GM19239 (cell line): ENCODE measurements at regions not wholly inside any gene's neighbourhood (a gene's known extent, or its start where the extent isn't known, plus 50 kb on each side); places are given as distances from the start of the nearest gene placed in this dataset.

ENCODE experiments used
- DNase-seq: peaks from one replicate; pipeline ENCODE4 v3.0.0; 2011; ENCODE audit warnings: low spot score; ENCODE audit not compliant: insufficient read length
- FAIRE-seq: peaks from 2 replicates; lab custom pipeline; 2011; peaks lifted over from hg19 to GRCh38; lab: Jason Lieb, UNC

DNA sequence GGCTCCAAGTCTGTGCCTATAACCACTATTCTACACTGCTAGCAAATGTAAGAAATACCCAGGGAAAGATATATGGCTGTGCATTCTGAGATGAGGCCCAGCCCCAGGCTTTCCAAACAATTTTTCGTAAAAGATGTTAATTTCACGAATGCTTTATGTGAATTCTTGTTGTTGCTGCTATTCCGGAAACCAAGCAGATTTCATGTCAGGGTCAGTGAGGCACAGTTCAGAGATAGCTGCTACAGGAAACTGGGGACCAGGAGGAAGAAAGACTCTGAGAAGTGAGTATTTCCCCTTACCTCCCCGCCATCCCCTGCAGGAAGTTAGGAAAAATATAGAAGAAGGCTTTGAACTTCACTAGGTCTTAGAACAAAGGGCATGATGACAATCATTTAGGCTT is 84.7 kb upstream of the TP53I11 start:
- DNase-seq: no peak
- no peak for FAIRE-seq

DNA sequence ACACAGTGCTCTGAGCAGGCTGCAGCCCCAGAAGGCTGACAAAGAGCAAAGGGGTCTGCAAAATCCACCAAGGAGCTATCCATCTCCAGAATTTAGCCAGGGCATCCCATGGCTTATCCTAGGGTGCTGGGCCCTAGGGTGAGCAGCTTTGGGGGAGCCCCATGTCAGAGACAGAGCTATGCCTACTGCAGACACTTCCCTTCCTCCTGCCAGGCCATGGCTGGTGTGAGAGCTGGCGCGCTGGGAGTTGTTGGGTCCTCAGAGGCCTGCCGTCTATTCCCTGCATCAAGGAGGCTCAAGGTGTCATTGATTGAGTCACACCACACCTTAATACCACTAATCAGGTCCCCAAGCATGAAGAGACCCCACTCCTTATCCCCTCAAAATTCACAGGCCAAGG is 85.3 kb upstream of the TP53I11 start:
- no peak for FAIRE-seq
- no peak for DNase-seq

DNA sequence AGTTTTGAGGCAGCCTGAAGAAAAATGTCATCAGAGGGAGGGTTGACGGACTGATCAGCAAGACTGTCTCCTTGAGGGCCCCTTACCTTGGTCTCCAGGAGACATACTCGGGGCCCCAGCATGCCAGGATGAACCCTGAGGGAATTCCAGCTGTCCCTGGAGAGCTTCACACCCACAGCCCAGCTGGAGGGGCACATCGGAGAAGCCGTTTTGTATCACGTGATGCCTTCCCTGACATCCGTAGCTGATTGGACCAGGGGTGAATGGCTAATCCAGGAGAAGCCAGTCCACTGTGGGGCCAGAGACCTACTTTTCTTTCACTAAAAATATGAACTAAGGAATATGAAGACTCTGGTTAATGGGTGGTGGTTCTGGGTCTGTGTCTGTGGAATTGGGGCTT is 86.0 kb upstream of the TP53I11 start:
- no peak for FAIRE-seq
- DNase-seq: no peak

- no peak for DNase-seq
- no peak for FAIRE-seq
Observed at GRCh38 chr11:45037434-45038005, 86.8 kb upstream of the TP53I11 start.

DNA sequence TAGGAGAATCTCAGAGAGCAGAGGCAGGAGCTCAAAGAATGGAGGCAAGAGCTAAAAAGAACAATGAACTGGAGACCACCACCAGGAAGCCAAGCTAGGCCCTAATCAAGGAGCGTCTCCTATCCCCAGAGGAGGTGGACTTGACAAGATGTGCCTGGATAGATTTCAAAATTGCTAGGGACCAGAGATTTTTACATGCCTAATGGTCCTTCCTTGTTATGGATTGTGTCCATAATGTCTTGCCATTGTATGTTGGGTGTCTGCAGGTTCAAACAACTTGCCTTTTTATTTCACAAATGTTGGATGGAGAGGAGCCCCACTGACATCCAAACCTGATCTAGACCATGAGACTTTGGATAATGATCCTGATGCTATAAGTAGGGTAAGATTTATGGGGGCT is 88.2 kb upstream of the TP53I11 start:
- no peak for FAIRE-seq
- DNase-seq: no peak

- FAIRE-seq: no peak
- no peak for DNase-seq
Observed at GRCh38 chr11:45041596-45041995, 90.9 kb upstream of the TP53I11 start.

GRCh38 chr11:45042560-45042959 is 91.9 kb upstream of the TP53I11 start:
- DNase-seq (no peak), FAIRE-seq (no peak)

DNA sequence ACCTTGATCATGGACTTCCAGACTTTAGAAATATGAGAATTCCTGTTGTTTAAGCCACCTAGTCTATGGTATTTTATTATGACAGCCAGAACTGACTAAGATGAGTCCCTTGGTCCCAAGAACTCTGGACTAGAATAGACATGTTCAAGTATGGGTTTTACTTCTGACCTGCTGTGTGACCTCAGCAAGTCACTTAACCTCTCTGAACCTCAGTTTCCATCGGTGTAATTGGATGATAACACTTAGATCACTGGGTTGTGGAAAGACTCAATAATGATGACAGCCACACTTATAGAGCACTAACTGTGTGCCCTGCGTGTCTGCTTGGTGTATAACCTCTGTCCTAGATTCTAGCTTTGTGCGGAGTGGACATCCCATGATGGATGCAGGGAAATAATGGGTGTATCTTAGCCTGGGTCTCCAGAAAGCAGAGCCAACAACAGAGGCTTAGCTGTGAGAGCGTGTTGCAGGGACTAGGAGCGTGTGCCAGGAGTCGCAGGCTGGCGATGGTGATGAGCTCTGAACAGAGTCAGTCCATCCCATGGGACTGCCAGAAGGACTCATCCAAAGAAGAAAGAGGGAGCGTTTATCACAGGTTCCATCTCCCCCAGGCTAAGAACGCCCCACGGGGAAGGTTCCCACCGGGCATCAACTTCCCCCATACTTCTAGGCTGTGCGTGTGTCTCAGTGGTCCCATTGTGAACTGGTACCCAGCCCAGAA is 93.2 kb upstream of the TP53I11 start:
- DNase-seq (no peak), FAIRE-seq (no peak)

DNA sequence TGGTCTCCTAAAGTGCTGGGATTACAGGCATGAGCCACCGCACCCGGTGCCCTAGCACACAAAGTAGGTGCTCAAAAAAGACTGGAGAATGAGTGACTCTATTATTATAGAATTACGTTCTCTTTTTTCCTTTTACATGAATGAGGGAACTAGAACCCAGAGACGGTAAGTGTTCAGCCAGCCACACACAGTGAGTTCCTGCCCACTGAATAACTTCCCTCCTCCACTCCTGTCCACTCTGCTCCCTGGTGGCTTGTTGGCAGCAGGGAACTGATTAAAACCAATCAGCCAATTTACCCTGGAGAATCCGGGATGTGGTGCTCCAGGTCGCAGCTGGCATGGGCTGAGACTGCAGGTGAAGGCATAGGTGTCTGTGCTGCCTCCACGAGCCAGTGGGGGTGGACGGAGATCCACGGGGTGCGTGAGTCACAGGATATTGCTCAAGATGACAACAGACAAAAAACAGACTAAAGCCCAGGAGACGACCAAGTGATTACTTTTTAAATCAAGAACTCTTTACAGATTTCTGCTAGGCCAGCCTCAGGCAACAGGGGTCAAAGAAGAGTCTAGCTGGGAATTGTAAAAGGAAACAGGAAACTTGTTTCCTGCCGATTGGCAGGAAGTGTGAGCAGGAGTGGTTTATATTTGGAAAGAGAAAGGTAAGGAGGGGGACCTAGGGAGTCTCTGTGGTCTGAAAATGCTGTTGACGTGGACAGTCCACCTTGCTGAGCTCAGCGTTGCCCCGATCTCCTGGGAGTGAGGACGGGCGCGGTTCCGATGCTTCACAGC is 95.2 kb upstream of the TP53I11 start:
- FAIRE-seq: no peak
- DNase-seq: no peak

- DNase-seq: no peak
- FAIRE-seq: no peak
Observed at GRCh38 chr11:45048313-45048841, 97.7 kb upstream of the TP53I11 start.

DNA sequence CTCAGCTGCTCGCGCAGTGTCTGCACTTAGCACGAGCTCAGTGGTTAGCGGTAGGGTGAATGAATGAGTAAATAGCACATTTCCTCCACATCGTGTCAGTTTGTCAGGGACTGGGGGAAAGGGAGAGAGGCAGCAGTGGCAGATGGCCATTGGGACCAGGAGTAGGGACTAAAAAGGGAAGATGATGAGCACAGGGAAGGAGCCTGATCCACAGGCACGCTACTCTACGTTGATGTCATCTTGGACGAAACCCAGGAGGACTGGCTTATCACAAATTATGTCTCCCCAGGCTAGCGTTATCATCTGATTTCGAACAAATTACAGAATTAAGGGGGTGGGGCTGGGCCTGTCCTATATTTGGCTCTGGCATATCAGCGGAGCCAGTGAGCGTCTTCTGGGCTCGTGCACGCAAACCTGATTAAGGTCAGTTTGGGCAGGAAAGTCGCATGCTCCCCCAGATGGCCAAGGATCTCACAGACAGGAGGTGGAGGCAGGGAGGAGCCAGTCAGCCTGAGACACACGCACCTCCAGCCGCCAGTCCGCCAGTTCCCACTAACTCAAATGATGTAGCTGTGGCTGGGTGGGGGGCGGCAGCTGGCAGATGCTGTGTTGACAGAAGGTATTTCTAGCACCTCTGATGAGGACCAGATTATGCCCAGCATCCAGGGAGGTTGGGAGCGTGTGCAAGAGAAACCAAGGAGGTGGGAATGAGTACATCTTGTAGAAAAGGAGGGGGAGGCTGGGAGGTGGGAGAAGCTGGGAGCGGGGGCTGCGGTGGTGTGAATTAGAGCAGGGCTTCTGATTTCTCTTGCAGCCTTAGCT is 97.4 kb upstream of the PRDM11 start:
- DNase-seq (no peak), FAIRE-seq (no peak)

GRCh38 chr11:45050111-45050510 is 96.3 kb upstream of the PRDM11 start:
- FAIRE-seq: no peak
- no peak for DNase-seq

GRCh38 chr11:45051621-45052020 is 94.8 kb upstream of the PRDM11 start:
- FAIRE-seq: no peak
- DNase-seq: no peak

DNA sequence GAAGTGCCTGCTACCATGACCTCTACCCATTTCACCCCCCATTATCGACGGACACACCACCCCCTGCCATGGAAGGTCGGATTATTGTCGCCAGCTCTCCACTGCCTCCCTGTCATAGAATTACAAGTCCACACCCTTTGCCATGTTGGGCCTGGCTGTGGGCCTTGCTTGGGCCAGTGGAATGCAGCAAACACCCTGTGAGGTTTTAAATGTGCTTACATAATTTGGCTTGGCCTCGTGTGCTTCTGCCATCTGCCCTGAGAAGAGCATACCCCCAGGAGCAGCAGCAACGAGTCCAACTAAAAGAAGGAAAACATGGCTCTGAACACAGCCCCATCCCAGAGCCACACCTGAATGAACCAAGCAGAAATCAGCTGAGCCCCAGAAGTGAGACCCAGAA is 94.1 kb upstream of the PRDM11 start:
- no peak for FAIRE-seq
- no peak for DNase-seq

DNA sequence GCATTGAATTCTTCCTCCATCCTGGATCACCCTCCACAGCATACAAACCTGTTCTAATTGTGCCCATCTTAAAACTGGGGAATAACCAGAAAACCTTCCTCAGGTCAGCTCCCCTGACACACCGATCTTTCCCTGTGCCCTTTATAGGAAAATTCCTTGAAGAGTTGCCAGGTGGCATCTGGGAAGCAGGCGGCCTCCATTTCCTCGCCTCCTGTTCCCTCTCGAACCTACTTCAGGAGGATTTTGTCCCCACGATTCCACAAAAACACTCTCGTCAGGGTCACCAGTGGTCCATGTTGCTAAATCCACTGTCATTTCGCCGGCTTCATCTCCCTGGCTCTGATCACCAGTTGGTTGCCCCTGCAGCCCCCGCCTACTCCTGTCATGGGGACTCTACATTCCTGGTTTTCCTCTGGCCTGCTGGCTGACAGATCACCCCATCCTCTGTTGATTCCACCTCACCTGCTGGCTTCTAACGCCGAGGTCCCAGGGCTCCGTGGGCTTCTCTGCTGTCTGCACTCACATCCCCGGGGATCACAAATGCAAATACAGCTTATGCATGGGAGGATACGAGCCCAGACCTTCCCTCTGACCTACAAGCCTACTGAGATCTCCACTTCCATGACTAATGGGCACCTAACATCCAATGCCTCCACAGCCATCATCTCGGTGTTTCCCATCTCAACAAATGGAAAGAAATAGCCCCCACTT is 92.5 kb upstream of the PRDM11 start:
- DNase-seq: no peak
- no peak for FAIRE-seq

DNA sequence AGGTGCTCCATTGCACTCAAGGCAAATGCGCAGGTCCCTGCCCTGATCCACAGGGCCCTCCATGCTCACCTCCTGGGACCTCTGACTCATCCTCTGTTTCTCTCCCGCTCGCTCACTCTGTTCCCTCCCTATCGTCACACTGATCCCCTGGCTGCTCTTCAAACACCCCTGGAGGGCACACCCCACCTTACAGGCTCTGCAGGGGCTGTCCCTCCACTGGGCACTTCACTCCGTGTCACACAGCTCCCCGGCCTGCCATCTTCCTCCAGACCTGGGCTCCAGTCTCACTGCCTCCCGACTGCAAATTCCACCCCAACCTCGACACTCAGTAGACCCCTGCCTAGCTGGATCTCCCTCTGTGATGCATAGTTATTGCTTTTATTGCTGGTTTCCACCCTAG is 91.5 kb upstream of the PRDM11 start:
- FAIRE-seq (no peak), DNase-seq (no peak)

DNA sequence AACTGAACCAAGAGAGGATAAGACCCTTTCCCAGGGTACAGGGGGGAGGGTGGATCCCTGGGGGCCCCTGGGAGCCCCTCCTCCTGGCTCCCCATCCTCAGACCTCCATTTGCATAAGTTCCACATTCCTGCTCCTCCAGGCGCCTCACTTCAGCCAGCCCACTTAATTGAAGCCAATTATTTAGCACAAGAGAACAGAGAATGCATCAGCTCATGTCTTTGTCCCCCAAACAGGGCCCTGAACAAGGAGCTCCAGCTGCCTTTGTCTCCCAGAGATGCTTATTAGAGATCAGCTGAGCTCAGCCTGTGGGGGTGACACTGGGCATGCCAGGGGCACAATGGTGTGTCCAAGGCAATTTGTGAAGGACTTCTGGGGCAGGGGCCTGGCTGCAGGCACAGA is 89.9 kb upstream of the PRDM11 start:
- FAIRE-seq (no peak), DNase-seq (no peak)

- no peak for DNase-seq
- no peak for FAIRE-seq
Observed at GRCh38 chr11:45057938-45058646, 88.3 kb upstream of the PRDM11 start.

DNA sequence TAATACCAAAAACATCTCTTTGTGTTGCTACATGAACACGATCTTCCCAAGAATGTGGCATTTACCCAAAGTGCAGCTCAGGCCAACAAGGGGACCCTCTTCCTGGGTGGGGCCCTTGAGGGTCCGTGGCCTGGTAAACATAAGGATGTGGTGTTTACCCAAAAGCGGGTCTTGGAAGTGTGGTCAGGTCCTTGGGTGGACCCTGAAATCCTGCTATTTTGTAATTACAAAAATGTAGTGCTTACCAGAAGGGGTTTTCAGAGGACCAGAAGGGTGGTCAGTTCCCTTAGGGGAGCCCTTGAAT is 87.8 kb upstream of the PRDM11 start:
- FAIRE-seq (no peak), DNase-seq (no peak)
